22Rv1 (cell line): ENCODE measurements at regions not wholly inside any gene's neighbourhood (a gene's known extent, or its start where the extent isn't known, plus 50 kb on each side); places are given as distances from the start of the nearest gene placed in this dataset.

Source experiments
- ZFX ChIP-seq: fragments of 450-650 bp; IDR thresholded peaks from 2 replicates; pipeline ENCODE4 v1.6.1; 2017; ENCODE audit warnings: antibody characterized with exemption, borderline replicate concordance
- TF ChIP-seq, protein P1 (sequence below): fragments of 450-650 bp; IDR thresholded peaks from 2 replicates; pipeline ENCODE4 v1.5.1; 2017; ENCODE audit warnings: mild to moderate bottlenecking

DNA sequence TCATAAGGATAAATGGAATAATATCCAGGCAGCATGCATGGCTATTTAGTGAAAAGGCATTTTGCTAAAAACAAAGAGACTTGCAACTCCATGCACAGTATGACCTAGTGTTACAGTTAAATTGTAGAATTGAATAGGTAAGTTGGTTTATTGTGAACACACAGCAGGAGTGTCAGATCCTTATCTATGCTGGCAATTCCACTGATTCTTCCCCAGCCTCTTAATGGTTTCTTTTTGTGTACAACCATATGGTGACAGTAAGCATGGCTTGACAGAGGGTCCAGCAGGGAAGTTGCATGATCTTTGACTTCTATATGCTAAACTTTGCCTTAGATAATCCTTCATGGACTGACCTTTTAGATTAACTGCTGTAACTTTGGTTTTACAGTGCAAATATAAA is 936.6 kb upstream of the EPHA5 start:
- TF ChIP-seq, protein P1, sequence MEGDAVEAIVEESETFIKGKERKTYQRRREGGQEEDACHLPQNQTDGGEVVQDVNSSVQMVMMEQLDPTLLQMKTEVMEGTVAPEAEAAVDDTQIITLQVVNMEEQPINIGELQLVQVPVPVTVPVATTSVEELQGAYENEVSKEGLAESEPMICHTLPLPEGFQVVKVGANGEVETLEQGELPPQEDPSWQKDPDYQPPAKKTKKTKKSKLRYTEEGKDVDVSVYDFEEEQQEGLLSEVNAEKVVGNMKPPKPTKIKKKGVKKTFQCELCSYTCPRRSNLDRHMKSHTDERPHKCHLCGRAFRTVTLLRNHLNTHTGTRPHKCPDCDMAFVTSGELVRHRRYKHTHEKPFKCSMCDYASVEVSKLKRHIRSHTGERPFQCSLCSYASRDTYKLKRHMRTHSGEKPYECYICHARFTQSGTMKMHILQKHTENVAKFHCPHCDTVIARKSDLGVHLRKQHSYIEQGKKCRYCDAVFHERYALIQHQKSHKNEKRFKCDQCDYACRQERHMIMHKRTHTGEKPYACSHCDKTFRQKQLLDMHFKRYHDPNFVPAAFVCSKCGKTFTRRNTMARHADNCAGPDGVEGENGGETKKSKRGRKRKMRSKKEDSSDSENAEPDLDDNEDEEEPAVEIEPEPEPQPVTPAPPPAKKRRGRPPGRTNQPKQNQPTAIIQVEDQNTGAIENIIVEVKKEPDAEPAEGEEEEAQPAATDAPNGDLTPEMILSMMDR = no peak
- TF ChIP-seq ZFX = no peak
